ENCODE measurements at regions not wholly inside any gene's neighbourhood (a gene's known extent, or its start where the extent isn't known, plus 50 kb on each side); places are given as distances from the start of the nearest gene placed in this dataset.

- H3K36me3 Mint-ChIP-seq (ENCODE audit: low read depth, unreplicated experiment): no peaks in the 10 kb centered on the region
- H3K4me3 ChIP-seq (ENCODE audit: insufficient read depth, low read depth, low read length): no peak overlapping the region
- H4K20me1 ChIP-seq (ENCODE audit: insufficient read depth, low read length): no peaks in the 10 kb centered on the region
- TF ChIP-seq CTCF (IDR thresholded peaks at IDR 0.05; ENCODE audit: insufficient read depth, low read depth, low read length) (no peak), EZH2 (IDR thresholded peaks at IDR 0.05; ENCODE audit: insufficient read depth, low read length) (no peak)
- no peak overlapping the region for H3K27ac Mint-ChIP-seq (ENCODE audit: unreplicated experiment)
- no peaks in the 10 kb centered on the region for H3K27me3 ChIP-seq (ENCODE audit: insufficient read depth, low read length)
- H3K4me1 Mint-ChIP-seq (ENCODE audit: low read depth, unreplicated experiment): no peaks in the 10 kb centered on the region
- no peak overlapping the region for H3K27ac ChIP-seq (ENCODE audit: low read depth, low read length)
- H3K36me3 ChIP-seq (ENCODE audit: insufficient read depth, low read length): no peaks in the 10 kb centered on the region
- H3K27me3 Mint-ChIP-seq (ENCODE audit: low read depth, unreplicated experiment): no peaks in the 10 kb centered on the region
- DNase-seq (ENCODE audit: low read depth): no peak
- no peak overlapping the region for H3K4me2 ChIP-seq (ENCODE audit: low read length)
- no peaks in the 10 kb centered on the region for H3K4me1 ChIP-seq (ENCODE audit: insufficient read depth, low read length)
- FAIRE-seq: no peak
- H3K79me2 ChIP-seq (ENCODE audit: insufficient read depth, low read length): no peaks in the 10 kb centered on the region
- H3K9me3 Mint-ChIP-seq (ENCODE audit: unreplicated experiment): no peaks in the 10 kb centered on the region
- no peak overlapping the region for H3K4me3 Mint-ChIP-seq (ENCODE audit: unreplicated experiment)
- H3K9ac ChIP-seq (ENCODE audit: low read length): no peak overlapping the region
- no peak overlapping the region for H2AFZ ChIP-seq (ENCODE audit: low read depth, low read length)
- no peaks in the 10 kb centered on the region for H3K9me3 ChIP-seq (ENCODE audit: insufficient read depth, low read depth, low read length)
Observed at GRCh38 chr17:5854871-5855554, 215.2 kb upstream of the WSCD1 start.

- no peak overlapping the region for H2AFZ ChIP-seq (ENCODE audit: low read depth, low read length)
- H3K27ac Mint-ChIP-seq (ENCODE audit: unreplicated experiment): no peak overlapping the region
- no peak for TF ChIP-seq EZH2 (IDR thresholded peaks at IDR 0.05; ENCODE audit: insufficient read depth, low read length)
- no peak for TF ChIP-seq CTCF (IDR thresholded peaks at IDR 0.05; ENCODE audit: insufficient read depth, low read depth, low read length)
- no peak for FAIRE-seq
- peaks cover 18% of the 10 kb centered on the region for H3K27me3 Mint-ChIP-seq (ENCODE audit: low read depth, unreplicated experiment)
- no peak overlapping the region for H3K4me2 ChIP-seq (ENCODE audit: low read length)
- no peak for DNase-seq (ENCODE audit: low read depth)
- H3K9me3 Mint-ChIP-seq (ENCODE audit: unreplicated experiment): no peaks in the 10 kb centered on the region
- H3K4me3 Mint-ChIP-seq (ENCODE audit: unreplicated experiment): no peak overlapping the region
- H3K4me3 ChIP-seq (ENCODE audit: insufficient read depth, low read depth, low read length): no peak overlapping the region
- H4K20me1 ChIP-seq (ENCODE audit: insufficient read depth, low read length): no peaks in the 10 kb centered on the region
- H3K36me3 Mint-ChIP-seq (ENCODE audit: low read depth, unreplicated experiment): no peaks in the 10 kb centered on the region
- no peaks in the 10 kb centered on the region for H3K27me3 ChIP-seq (ENCODE audit: insufficient read depth, low read length)
- no peaks in the 10 kb centered on the region for H3K36me3 ChIP-seq (ENCODE audit: insufficient read depth, low read length)
- no peaks in the 10 kb centered on the region for H3K9me3 ChIP-seq (ENCODE audit: insufficient read depth, low read depth, low read length)
- no peaks in the 10 kb centered on the region for H3K79me2 ChIP-seq (ENCODE audit: insufficient read depth, low read length)
- H3K27ac ChIP-seq (ENCODE audit: low read depth, low read length): no peak overlapping the region
- H3K4me1 Mint-ChIP-seq (ENCODE audit: low read depth, unreplicated experiment): no peaks in the 10 kb centered on the region
- no peak overlapping the region for H3K9ac ChIP-seq (ENCODE audit: low read length)
- H3K4me1 ChIP-seq (ENCODE audit: insufficient read depth, low read length): no peaks in the 10 kb centered on the region
Observed at GRCh38 chr17:5861246-5861645, 208.9 kb upstream of the WSCD1 start.

GRCh38 chr17:5861854-5862253 lies 208.3 kb upstream of the WSCD1 start:
- H3K9me3 Mint-ChIP-seq (ENCODE audit: unreplicated experiment): no peaks in the 10 kb centered on the region
- H3K27me3 Mint-ChIP-seq (ENCODE audit: low read depth, unreplicated experiment): peaks cover 18% of the 10 kb centered on the region
- Histone ChIP-seq H3K9me3 (ENCODE audit: insufficient read depth, low read depth, low read length) (no peaks in the 10 kb centered on the region), H3K79me2 (ENCODE audit: insufficient read depth, low read length) (no peaks in the 10 kb centered on the region), H3K27me3 (ENCODE audit: insufficient read depth, low read length) (no peaks in the 10 kb centered on the region), H3K9ac (ENCODE audit: low read length) (no peak overlapping the region), H3K4me1 (ENCODE audit: insufficient read depth, low read length) (no peaks in the 10 kb centered on the region), H2AFZ (ENCODE audit: low read depth, low read length) (no peak overlapping the region), H3K36me3 (ENCODE audit: insufficient read depth, low read length) (no peaks in the 10 kb centered on the region), H3K4me2 (ENCODE audit: low read length) (no peak overlapping the region), H3K27ac (ENCODE audit: low read depth, low read length) (no peak overlapping the region), H3K4me3 (ENCODE audit: insufficient read depth, low read depth, low read length) (no peak overlapping the region), H4K20me1 (ENCODE audit: insufficient read depth, low read length) (no peaks in the 10 kb centered on the region)
- no peaks in the 10 kb centered on the region for H3K4me1 Mint-ChIP-seq (ENCODE audit: low read depth, unreplicated experiment)
- H3K27ac Mint-ChIP-seq (ENCODE audit: unreplicated experiment): no peak overlapping the region
- no peak for DNase-seq (ENCODE audit: low read depth)
- no peaks in the 10 kb centered on the region for H3K36me3 Mint-ChIP-seq (ENCODE audit: low read depth, unreplicated experiment)
- H3K4me3 Mint-ChIP-seq (ENCODE audit: unreplicated experiment): no peak overlapping the region
- FAIRE-seq: no peak
- TF ChIP-seq EZH2 (IDR thresholded peaks at IDR 0.05; ENCODE audit: insufficient read depth, low read length) (no peak), CTCF (IDR thresholded peaks at IDR 0.05; ENCODE audit: insufficient read depth, low read depth, low read length) (no peak)
